Heart left ventricle (tissue), 13 donors: ENCODE measurements at regions not wholly inside any gene's neighbourhood (a gene's known extent, or its start where the extent isn't known, plus 50 kb on each side); places are given as distances from the start of the nearest gene placed in this dataset.

Experiments used
- POLR2A ChIP-seq, 2 donors: fragments of 450-650 bp; IDR thresholded peaks; one replicate each; pipeline ENCODE4 v1.6.1; 2017; ENCODE audit warnings: antibody characterized with exemption in 2 of 2, mild to moderate bottlenecking in 2 of 2, moderate library complexity in 2 of 2
- TF ChIP-seq, protein P1 (sequence below), 12 donors: fragments of 200-600 bp; sonication (generic) in 4 of 12; IDR thresholded peaks; one replicate each; pipeline versions ENCODE4 v1.5.0 to v1.8.0; 2018 to 2022; ENCODE audit warnings: antibody characterized with exemption in 12 of 12, mild to moderate bottlenecking in 5 of 12
- donor health status: ischemic (EF 13 %, LVEDD 7.1; RV severe dilation, severe dysfunction).
- donor health status: DM: no; HTN: yes; CAD: no.
- donor health status: DM: no; HTN: no; CAD: no.
- donor health status: ischemic (EF 25% LVEDD 6.9; RV normal size, moderate dysfunction).
- donor health status: ischemic (EF 25% LVEDD 5.7; RV mildly dilated, moderate dysfunction).
- donor health status: ischemic (EF 35%, LVEDD 5.7; RV mildly dilated, moderate dysfunction).
- donor health status: nonischemic (EF 11% LVEDD 7.7; RV severe dilation, severe dysfunction).
- donor health status: DM: yes; HTN: yes; CAD: no.
- donor health status: PGD.
- donor health status: ischemic (EF 29% LVEDD 5.4; RV normal size, mild dysfunction).
- donor health status: nonischemic (EF 23%, LVEDD 6.1; RV moderate dilation, normal function).

DNA sequence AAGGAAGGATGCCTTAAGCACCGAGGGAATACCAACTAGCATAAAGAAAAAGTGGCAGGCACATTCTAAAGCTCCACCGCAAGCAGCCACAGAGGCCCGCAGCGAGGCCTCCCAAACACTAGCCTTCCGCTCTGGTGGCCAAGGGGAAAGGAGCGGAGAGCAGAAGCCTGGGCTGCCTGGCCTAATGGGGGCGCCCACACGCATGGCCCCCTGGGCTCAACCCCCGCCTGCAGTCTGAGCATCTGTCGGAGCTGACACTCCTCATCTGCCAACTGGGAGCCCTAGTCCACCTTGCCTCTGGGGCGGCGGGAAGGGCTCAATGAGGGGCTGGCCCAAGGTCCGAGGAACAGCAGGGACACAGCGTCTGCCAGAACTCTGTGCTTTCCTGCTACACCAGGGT, 50.1 kb upstream of the WNT11 start:
- TF ChIP-seq, protein P1, sequence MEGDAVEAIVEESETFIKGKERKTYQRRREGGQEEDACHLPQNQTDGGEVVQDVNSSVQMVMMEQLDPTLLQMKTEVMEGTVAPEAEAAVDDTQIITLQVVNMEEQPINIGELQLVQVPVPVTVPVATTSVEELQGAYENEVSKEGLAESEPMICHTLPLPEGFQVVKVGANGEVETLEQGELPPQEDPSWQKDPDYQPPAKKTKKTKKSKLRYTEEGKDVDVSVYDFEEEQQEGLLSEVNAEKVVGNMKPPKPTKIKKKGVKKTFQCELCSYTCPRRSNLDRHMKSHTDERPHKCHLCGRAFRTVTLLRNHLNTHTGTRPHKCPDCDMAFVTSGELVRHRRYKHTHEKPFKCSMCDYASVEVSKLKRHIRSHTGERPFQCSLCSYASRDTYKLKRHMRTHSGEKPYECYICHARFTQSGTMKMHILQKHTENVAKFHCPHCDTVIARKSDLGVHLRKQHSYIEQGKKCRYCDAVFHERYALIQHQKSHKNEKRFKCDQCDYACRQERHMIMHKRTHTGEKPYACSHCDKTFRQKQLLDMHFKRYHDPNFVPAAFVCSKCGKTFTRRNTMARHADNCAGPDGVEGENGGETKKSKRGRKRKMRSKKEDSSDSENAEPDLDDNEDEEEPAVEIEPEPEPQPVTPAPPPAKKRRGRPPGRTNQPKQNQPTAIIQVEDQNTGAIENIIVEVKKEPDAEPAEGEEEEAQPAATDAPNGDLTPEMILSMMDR (IDR thresholded peaks at IDR 0.05): no peak
- no peak for TF ChIP-seq POLR2A (IDR thresholded peaks at IDR 0.05)
